GM18909 (cell line): ENCODE measurements at regions not wholly inside any gene's neighbourhood (a gene's known extent, or its start where the extent isn't known, plus 50 kb on each side); places are given as distances from the start of the nearest gene placed in this dataset.

Source experiments
- ATAC-seq: cut with Tn5 transposase; IDR thresholded peaks from one replicate; pipeline ENCODE4 v1.9.1; 2021; ENCODE audit warnings: mild to moderate bottlenecking; ENCODE audit not compliant: unreplicated experiment, poor library complexity

DNA sequence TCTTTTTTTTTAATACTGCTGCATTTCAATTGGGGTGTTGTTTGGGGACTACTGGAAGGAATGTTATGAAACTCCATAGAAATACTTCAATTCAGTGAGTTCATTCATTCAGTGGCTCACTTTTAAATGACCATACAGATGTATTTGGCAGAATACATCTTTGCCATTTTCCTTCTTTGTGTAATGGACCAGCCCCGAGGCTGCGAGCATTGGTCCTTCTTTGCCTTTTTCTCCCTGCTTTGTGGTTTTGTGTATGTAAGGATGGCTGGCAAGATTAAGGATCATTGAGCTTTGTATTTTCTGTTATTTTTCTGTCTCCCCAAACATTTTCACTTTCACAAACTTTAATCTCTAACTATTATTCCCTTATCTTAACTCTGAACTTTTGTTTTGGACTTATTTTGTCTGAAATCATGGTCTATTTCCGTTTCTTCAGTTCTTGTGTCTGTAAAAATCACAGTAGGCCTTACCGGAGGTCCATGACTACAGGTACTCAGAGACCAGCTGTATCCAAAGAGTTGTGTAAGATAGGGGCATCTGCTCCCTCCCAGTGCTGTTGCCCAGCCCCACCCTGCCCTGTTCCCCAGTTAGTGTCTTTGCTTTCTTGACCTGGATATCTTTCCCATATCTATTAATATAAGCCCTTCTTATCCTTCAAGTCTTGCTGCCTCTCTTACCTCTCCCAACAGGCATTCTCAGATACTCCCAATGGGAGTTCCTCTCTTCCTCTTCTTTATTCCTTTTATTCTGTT, 154.3 kb upstream of the DMRT1 start:
- no peak for ATAC-seq

DNA sequence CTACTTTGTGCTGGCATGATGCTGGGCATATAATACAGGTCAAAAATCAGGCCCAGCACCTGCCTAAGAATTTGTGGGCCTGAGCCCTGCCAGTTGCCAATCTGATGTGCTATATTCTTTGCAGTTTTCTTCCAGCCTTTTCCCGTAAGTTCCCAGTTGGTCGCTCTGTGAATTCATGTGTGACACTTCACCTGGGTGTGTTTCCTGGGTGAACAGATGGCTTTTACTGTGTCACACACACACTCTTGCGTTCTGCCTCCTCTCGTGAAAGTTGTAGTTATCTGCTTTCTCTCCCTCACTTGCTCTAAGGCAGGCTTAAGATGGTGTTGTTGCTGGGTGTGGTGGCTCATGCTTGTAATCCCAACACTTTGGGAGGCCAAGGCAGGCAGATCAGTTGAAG, 153.5 kb upstream of the DMRT1 start:
- ATAC-seq = no peak

- ATAC-seq = no peak
Measured at GRCh38 chr9:690517-691111, 150.9 kb upstream of the DMRT1 start.

GRCh38 chr9:691825-692400, 149.6 kb upstream of the DMRT1 start:
- ATAC-seq = no peak

GRCh38 chr9:692636-693129, 148.8 kb upstream of the DMRT1 start:
- ATAC-seq = no peak

DNA sequence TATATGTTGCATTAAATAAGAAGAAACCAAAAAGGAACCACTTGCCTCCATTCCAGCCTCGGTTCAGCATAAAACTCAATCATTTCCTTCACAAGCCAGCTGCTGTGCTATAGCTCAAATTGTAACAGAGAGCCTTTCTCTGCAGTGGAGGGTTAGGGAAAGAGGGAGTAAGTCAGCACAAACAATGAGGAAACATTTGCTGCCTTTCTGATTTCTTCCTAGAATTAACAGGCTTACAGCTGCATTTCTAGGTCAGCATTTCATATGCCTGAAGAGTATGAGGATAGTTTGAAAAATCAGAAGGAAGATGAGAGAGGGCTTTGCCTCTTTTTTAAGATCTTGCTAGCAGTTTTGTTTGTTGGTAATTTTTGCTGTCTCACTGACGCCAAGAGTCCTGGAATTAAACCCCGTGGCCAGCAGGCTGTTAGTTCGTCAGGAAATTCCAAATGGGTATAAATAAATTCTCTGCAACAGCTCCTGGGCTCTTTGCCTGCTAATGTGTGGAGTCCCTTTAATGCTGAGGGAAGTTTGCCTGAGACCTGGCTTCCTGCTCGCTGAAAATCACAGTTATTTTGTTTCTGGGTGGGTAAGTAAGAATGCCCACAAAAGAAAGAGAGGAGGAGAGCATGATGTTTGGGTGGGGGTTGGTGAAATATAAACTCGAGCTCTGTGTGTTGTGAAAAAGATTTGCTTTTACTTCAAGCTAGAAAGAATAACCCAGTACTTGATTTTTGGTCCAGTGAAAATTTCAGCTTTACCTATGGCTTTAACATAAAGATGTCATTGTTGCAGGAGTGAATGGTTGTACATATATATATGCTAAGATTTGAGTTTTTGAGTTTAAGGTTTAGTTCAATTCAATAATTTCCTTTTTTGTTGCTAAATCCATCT, 148.1 kb upstream of the DMRT1 start:
- ATAC-seq = no peak

DNA sequence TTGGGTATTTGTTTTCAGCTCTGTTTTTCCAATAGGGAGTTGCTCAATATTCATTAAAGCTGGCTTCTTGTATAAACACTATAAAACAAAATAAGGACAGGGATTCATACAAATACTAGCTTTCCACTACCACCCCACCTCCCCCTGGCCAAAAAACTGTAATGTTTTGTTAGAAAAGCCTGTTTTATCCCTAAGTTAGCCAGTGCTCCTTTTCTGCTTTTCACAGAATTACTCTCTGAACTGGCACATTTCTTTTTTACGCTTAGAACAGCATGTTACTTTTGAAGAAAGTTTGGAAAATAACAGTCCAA, 147.4 kb upstream of the DMRT1 start:
- no peak for ATAC-seq

DNA sequence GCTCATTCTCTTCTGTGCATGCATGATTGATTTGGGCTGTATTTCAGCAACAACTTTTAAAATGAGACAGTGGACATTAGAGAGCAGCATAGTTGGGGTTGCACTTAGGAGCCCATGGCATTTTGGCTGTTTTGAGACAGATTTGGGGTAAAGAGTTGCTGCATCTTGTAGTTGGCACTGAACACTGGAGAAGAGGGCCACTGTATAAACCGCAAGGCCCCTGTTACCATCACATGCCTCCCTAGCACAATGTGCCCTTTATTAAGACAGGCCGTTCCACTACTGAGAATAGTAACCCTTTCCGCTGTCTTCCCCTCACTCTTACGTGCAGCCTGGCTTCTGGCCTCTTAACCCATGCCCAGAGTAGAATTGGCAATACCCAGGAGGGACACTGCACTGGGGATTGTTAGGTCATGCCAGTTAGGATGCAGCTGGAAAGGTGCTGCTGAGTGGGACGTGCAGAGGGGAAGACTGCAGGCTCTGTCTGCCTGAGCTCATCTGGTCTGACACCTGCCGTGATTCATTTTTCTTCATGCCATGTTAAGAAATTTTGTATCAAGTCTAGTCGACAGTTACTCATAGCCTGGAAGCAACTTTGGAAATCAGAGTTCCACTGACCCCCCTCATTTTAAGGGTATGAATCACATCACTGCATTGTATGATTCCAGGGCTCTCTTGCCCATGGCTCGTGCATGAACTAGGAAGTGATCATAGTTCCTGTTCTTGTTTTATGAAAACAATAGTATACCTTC, 146.9 kb upstream of the DMRT1 start:
- no peak for ATAC-seq

DNA sequence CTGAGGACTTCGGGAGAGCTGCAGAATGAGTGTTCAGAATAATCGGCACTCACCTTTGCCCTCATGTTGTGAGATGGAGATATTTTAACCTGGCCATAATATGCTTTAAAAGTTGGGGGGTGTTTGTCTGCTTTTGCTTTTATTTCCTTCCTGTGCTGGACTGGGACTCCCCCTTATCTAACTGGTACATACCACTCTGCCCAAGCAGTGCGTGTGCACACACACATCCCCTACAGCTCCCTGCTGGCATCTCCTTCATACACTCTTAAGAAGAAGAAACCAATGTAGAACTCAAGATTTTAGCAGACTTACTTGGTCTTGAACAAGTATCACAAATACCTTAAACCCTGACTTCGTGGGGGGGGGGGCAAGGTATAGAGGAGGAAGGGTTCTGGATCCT, 146.2 kb upstream of the DMRT1 start:
- no peak for ATAC-seq

- no peak for ATAC-seq
Measured at GRCh38 chr9:696332-697323, 144.9 kb upstream of the DMRT1 start.

DNA sequence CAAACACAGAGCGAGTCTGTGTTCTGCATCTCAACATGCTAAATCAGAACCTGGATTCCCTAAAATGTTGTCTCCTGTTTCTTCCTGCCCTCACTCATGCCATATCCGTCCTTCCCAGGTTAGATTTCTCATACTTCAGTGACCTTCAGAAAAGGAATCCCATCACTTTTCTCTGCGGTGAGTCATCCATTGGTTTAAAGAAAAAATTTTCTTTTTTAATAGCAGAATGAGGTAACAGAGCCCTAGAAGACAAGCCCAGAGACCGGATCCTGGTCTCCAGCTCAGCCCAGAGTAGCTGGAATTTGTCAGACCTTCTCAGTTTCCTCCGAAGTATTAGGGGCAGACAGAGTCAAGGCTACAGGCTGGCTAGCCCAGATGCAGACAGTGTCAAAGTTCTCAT, 143.2 kb upstream of the DMRT1 start:
- no peak for ATAC-seq

- no peak for ATAC-seq
Measured at GRCh38 chr9:698954-699353, 142.5 kb upstream of the DMRT1 start.

GRCh38 chr9:699396-699795, 142.1 kb upstream of the DMRT1 start:
- ATAC-seq = no peak

DNA sequence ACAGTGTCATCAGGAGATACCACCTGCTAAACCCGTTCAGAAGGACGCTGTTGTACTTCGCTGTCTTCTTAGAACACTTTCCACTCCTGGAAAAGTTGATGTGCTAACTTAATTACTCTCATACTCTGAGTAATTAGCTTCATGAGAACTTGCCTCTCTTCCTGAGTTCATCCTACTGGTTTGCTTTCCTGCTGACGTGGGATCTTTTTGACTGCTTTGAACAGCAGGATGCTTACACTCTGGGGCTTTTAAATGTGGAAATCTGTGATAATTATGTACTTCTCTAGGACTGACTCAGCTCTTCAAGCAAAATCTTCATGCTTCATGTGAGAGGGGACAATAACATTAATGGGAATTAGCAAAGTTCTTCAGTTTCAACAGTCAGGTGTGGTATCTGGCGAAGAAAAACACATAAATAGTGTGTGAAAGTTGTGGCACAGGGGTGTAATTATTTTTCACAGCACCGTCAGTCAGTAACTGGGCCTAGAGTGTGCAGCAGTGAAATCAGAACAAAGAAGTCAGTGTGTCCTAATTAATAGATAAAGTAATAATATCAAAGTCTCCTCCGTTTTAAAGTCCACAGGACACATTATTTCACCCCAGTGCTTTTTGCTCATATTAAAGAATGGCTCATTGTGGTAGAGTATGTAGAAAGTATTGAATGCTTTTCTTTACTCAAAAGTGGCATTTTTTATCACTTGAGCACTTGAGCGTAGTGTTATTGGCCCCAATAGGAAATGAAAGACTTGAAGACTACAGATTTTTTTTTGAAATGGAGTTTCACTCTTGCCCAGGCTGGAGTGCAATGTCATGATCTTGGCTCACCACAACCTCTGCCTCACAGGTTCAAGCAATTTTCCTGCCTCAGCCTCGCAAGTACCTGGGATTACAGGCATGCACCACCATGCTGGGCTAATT, 140.9 kb upstream of the DMRT1 start:
- peak; percentile 53 for ATAC-seq

GRCh38 chr9:703392-703791, 138.1 kb upstream of the DMRT1 start:
- no peak for ATAC-seq

DNA sequence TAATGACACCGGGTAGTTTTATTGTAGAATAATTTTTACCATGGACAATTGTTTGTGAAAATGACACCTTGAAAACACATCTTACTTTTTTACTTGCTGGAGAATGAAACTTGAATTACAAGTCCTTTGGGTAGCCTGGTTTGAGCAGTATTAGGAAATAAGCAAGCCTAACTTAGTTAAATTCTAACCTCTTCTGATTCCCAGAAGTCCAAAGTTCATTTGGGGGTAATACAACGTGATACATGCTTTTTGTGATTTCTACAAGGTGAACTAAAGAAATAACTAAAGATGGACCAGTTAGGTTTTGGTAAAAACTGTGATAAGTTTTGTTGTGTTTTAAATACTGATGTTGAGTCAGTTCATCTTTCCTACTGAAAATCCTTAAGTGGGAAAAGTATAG, 135.4 kb upstream of the DMRT1 start:
- ATAC-seq = no peak

DNA sequence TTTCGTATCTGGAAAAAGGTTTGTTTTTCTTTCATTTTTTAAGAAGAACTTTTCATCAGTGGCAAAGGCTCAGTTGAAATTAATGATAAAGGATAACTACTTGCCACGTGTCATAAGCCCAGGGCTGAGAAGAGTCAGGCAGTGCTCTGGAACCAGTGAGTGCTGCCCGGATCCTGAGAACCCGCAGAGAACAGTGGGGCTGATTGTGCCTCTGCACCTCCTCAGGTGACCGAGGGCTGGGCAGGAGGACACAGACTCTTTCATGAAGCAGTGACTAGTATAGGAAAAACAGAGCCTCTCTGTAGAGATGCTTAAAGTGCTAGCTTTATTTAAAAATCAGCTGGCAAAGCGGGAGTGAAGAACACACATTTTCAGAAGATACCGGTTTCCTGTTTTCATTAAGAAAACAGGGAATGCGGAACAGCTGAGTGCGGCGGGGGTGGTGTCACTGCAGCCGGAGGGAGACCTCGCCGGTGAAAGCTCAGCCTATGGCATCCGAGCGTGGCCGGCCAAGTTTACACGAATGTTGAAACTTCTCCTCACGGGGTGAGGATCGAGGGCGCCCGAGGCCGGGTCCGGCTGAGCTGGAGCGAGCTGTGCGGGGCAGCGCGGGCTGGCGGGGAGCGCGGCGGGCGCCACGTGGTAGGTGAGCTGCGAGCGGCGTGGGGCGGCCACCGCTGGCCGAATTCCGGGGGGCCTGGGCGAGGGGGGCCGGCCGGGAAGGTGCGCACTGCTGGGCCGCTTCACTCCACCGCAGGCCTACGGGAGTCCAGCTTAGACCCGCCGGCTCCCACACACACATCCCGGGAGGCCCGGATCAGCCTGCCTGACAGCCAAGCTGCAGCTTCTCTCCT, 134.7 kb upstream of the DMRT1 start:
- ATAC-seq = no peak
